ENCODE measurements at regions not wholly inside any gene's neighbourhood (a gene's known extent, or its start where the extent isn't known, plus 50 kb on each side); places are given as distances from the start of the nearest gene placed in this dataset.

- no peak for TF ChIP-seq CTCF (IDR thresholded peaks at IDR 0.05; ENCODE audit: extremely low read depth, insufficient read depth, missing control alignments)
- in situ Hi-C loops (cut with MboI; ENCODE audit: low pct_unique_long_range_greater_than_20kb, low sequenced_read_pairs, unreplicated experiment) = loop anchor here (25.0 kb wide), 1 partner anchor 215 kb away; no protein-coding TSS in a partner anchor
- no peak for DNase-seq (ENCODE audit: low spot score)
Measured at GRCh38 chr18:27577752-27578151, 392.6 kb upstream of the CHST9 start.

GRCh38 chr18:27577265-27577664 is 392.2 kb upstream of the CHST9 start:
- no peak for TF ChIP-seq CTCF (IDR thresholded peaks at IDR 0.05; ENCODE audit: extremely low read depth, insufficient read depth, missing control alignments)
- in situ Hi-C loops (cut with MboI; ENCODE audit: low pct_unique_long_range_greater_than_20kb, low sequenced_read_pairs, unreplicated experiment) = loop anchor here (25.0 kb wide), 1 partner anchor 215 kb away; no protein-coding TSS in a partner anchor
- no peak for DNase-seq (ENCODE audit: low spot score)

GRCh38 chr18:27567434-27567833 is 382.3 kb upstream of the CHST9 start:
- in situ Hi-C loops (cut with MboI; ENCODE audit: low pct_unique_long_range_greater_than_20kb, low sequenced_read_pairs, unreplicated experiment) = no loop called here
- TF ChIP-seq CTCF (IDR thresholded peaks at IDR 0.05; ENCODE audit: extremely low read depth, insufficient read depth, missing control alignments) = no peak
- no peak for DNase-seq (ENCODE audit: low spot score)

GRCh38 chr18:27564066-27564465 is 379.0 kb upstream of the CHST9 start:
- in situ Hi-C loops (cut with MboI; ENCODE audit: low pct_unique_long_range_greater_than_20kb, low sequenced_read_pairs, unreplicated experiment) = no loop called here
- DNase-seq (ENCODE audit: low spot score) = no peak
- no peak for TF ChIP-seq CTCF (IDR thresholded peaks at IDR 0.05; ENCODE audit: extremely low read depth, insufficient read depth, missing control alignments)

GRCh38 chr18:27558388-27559155 is 373.5 kb upstream of the CHST9 start:
- in situ Hi-C loops (cut with MboI; ENCODE audit: low pct_unique_long_range_greater_than_20kb, low sequenced_read_pairs, unreplicated experiment) = no loop called here
- DNase-seq (ENCODE audit: low spot score) = no peak
- TF ChIP-seq CTCF (IDR thresholded peaks at IDR 0.05; ENCODE audit: extremely low read depth, insufficient read depth, missing control alignments) = no peak

GRCh38 chr18:27556741-27557140 is 371.6 kb upstream of the CHST9 start:
- TF ChIP-seq CTCF (IDR thresholded peaks at IDR 0.05; ENCODE audit: extremely low read depth, insufficient read depth, missing control alignments) = no peak
- no peak for DNase-seq (ENCODE audit: low spot score)
- in situ Hi-C loops (cut with MboI; ENCODE audit: low pct_unique_long_range_greater_than_20kb, low sequenced_read_pairs, unreplicated experiment) = no loop called here
